ENCODE measurements at regions not wholly inside any gene's neighbourhood (a gene's known extent, or its start where the extent isn't known, plus 50 kb on each side); places are given as distances from the start of the nearest gene placed in this dataset.
"Not testable (repeated sequence)": the region's sequence is repeated elsewhere in the genome, so short reads cannot be mapped to it uniquely, and the experiment has no call there.

GRCh38 chr5:34450338-34450737 lies 205.8 kb upstream of the RAI14 start:
- no peak for DNase-seq

DNA sequence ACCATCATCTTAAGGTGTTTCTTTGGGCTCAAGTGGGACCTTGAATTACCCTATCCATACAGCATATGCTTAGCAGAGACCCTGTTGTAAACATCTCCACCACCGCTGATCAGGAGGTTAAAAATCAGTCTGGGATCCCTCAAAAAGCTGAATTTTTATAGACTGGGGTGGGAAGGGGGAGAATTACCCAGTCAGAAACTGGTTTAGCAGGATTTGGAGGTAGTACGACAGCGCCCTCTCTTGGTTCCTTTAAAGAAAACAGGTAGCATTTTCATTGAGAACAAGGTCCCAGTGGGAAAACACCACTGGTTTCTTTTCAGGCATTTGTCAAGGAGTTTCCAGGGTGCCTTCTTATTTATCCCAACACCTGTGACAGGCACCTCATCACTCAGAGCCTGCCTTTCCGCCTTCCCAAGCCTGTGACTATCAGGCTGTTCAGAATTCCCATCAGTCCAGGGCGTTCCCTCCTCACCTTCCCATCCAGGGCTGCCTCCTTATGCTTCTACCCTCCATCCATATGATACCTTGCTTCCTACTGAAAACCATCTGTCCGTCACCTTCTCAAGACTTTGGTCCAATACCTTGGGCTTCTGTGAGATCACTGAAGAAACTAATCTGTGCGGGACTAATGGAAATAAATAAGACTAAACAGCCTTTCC lies 203.8 kb upstream of the RAI14 start:
- no peak for DNase-seq

GRCh38 chr5:34455098-34455497 lies 201.0 kb upstream of the RAI14 start:
- DNase-seq, result no peak

- no peak for DNase-seq
These were observed 196.2 kb upstream of the RAI14 start for GRCh38 chr5:34459908-34460307.

- no peak for DNase-seq
These were observed 195.6 kb upstream of the RAI14 start for GRCh38 chr5:34460496-34460895.

DNA sequence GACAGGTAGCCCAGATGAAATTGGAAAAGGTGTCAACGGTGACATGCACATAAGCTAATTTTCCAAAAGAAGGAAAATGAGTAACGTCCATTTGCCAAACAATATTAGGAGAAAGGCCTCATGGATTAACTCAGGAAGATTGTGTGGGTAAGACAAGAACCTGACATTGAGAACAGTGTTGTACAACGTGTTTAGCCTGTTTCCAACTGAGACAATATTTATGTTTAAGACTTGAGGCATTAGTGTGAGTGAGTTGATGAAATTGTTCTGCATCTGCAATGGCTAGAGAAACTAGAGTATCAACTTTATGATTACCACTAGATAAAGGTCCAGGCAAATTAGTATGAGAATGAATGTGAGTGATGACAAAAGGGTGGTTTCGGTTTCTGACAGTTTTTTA lies 191.3 kb upstream of the RAI14 start:
- DNase-seq, result no peak

GRCh38 chr5:34465301-34465700 lies 190.8 kb upstream of the RAI14 start:
- DNase-seq, result peak; percentile 67

- DNase-seq, result not testable (repeated sequence)
These were observed 189.4 kb upstream of the RAI14 start for GRCh38 chr5:34466519-34467388.

GRCh38 chr5:34467436-34467835 lies 188.7 kb upstream of the RAI14 start:
- DNase-seq, result no peak

- not testable (repeated sequence) for DNase-seq
These were observed 188.1 kb upstream of the RAI14 start for GRCh38 chr5:34467984-34468383.

DNA sequence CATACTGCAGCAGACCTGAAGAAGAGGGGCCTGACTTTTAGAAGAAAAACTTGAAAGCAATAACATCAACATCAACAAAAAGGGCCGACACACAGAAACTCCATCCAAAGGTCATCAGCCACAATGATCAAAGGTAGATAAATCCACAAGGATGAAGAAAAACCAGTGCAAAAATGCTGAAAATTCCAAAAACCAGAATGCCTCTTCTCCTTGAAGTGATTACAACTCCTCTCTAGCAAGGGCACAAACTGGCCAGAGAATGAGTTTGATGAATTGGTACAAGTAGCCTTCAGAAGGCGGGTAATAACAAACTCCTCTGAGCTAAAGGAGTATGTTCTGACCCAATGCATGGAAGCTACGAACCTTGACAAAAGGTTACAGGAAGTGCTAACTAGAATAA lies 186.2 kb upstream of the RAI14 start:
- no peak for DNase-seq

DNA sequence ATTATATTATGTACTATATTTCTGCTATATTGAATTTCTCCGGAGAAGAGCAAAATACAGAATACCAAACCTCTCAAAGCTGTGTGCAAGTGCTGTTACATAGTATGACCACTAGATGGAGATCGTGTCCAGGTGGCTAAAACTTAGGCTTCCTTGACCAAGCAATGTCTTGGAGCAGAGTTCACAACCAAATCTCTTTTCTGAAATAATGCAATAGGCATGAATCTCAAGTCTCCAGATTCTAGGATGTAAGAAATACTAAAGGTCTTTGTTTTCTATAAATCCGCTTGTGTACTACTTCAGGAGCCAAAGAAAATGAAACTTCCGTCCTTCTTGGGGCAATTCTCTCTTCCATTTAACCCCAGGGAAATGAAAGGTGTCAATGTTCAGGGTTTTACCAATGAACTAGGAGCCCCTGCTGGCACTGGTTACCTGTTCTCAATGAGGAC lies 181.5 kb upstream of the RAI14 start:
- peak; percentile 67 for DNase-seq

GRCh38 chr5:34475249-34475966 lies 180.7 kb upstream of the RAI14 start:
- no peak for DNase-seq

DNA sequence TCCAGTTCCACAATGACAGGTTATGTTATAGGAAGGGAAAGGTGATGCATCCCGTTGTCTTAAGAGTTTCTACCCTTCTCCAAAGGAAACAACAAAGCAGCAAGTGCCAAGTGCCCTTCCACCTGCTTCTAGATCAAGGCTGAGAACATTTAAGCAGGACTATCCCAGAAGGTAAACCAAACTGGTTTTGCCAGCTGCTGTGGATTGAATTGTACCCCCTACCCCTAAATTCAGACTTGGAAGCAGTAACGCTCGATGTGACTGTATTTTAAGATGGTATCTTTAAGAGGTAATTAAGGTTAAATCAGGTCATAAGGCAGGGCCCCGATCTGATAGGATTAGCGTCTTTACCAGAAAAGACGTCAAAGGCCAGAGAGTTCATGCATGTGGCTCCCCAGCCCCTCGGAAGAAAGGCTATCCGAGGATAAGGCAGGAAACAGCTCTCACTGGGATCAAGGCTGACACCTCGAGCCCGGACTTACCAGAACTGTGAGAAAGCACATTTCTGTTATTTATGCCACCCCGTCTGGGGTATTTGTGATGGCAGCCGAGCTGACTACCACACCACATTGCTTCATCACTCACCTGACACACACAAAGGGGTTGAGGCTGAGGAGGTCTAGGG lies 179.1 kb upstream of the RAI14 start:
- DNase-seq, result no peak

DNA sequence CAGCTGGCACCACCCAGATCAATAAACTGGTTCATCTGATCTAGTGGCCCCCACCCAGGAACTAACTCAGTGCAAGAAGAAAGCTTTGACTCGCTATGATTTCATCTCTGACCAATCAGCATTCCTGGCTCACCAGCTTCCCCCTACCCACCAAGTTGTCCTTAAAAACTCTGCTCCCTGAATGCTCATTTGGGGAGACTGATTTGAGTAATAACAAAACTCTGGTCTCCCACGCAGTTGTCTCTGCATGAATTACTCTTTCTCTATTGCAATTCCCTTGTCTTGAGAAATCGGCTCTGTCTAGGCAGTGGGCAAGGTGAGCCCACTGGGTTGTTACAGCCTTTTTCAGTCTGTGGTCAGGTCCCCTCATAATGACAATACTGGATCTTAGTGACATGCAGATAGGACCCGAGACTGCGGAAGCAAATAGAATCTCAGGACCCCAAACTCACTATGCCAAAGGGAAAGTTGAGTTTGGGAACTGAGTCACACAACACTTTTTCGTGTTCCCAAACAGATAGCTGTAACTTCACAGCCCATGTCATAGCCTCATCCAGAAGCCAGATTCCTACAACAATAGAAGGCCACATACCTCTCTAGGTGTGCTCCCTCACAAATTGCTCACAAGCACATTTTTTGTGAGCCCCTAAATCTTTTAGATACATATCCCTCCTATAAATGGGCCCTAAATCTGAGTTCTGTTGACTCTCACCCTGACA lies 175.2 kb upstream of the RAI14 start:
- no peak for DNase-seq

DNA sequence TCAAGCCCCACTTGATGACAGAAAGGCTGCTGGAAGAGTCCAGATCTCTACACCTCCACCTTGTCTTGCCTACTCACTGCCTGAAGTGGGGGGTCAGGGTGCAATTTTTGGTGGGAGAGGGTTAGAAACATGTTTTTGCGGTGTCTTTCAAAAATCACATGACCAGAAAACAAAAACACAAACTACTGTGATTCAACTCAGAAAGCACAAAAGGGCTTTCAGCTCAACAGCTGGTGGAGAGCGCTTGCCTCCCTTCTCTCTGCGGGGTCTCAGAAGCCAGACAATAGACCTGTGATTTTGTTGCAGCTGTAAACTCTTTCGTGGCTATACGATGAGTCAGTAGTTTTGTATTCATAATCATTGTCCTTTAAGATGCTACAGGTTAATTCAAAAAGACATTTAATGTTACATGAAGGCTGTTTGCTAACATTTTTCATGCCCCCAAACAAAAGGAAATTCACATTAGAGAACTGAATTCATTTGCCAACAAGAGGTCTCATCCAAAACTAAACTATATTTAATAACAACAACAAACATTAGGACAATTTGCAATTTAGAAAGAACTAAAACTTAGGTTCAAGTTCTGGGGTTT lies 172.6 kb upstream of the RAI14 start:
- DNase-seq, result no peak

DNA sequence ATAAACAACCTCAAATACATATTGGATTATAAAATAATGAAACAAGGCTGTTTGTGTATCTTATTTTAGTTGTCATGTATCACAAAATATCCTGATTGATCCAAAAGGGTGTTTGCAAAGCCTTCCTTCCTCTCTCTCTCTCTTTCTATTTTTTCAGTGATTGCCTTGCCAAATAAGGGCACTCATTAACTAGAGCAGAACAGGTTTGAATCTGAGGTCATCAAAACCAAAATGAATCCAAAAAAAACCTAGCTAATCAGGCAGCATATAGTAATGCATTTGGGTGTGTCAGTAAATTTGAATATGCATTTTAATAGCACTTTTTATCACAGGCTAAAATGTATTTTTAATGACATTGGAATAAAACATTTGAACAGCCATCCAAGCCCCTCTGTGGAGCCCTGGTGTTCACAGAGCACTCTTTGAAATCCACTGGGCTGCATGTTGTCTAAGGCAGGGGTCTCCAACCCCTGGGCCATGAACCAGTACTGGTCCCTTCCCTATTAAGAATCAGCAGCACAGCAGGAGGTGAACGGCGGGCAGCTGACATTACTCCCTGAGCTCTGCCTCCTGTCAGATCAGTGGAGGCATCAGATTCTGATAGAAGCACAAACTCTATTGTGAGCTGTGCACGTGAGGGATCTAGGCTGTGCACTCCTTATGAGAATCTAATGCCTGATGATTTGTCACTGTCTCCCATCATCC lies 171.8 kb upstream of the RAI14 start:
- no peak for DNase-seq

DNA sequence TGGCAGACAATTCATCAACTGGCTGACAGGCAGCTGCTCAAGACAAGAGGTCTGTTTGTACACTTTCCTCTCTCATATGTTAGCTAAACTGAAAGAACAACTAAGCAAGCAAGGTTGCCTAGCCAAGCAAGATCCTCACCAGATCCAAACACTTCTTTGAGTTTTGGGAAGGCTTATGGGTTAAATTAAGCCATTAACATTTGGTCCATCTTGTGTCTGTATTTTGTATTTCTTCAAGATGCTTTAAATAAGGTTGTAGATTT lies 170.4 kb upstream of the RAI14 start:
- DNase-seq, result no peak

- DNase-seq, result peak; percentile 90
These were observed 169.8 kb upstream of the RAI14 start for GRCh38 chr5:34486160-34486848.

GRCh38 chr5:34486849-34487158 lies 169.3 kb upstream of the RAI14 start:
- no peak for DNase-seq

GRCh38 chr5:34487159-34487879 lies 168.8 kb upstream of the RAI14 start:
- DNase-seq, result no peak

Measured in suppressor macrophage treated with lipopolysaccharide for 4 hours (primary cell).